ENCODE measurements at regions not wholly inside any gene's neighbourhood (a gene's known extent, or its start where the extent isn't known, plus 50 kb on each side); places are given as distances from the start of the nearest gene placed in this dataset.

DNA sequence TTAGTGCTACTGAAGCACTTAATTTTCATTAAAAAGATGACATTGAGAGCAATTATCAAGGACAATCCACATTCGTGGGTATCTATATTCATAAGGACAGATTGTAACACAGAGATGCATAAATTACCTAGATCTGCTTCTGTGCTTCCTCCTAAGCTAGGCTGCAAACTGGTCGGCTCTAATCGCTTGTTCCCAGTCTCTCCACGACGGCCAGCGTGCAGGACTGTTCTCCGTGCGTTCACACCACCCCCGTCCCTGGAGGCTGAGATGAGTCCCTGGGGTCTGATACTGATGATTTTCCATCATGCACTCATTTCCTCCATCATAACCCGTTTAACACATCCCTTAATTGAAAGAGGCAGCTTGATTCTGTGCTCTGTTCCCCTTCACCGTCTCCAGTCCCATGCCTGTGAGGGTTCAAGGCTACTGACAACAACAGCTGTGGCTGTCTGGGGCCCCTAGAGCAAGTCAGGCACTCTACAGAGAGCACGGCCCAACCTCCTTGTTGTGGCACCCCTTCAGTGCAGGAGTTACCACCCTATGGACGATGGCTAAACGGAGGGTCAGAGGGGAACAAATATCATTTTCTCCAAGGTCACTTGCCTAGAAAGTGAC, 469.6 kb downstream of the NPHP4 start:
- DNase-seq (ENCODE audit: low spot score) = no peak

DNA sequence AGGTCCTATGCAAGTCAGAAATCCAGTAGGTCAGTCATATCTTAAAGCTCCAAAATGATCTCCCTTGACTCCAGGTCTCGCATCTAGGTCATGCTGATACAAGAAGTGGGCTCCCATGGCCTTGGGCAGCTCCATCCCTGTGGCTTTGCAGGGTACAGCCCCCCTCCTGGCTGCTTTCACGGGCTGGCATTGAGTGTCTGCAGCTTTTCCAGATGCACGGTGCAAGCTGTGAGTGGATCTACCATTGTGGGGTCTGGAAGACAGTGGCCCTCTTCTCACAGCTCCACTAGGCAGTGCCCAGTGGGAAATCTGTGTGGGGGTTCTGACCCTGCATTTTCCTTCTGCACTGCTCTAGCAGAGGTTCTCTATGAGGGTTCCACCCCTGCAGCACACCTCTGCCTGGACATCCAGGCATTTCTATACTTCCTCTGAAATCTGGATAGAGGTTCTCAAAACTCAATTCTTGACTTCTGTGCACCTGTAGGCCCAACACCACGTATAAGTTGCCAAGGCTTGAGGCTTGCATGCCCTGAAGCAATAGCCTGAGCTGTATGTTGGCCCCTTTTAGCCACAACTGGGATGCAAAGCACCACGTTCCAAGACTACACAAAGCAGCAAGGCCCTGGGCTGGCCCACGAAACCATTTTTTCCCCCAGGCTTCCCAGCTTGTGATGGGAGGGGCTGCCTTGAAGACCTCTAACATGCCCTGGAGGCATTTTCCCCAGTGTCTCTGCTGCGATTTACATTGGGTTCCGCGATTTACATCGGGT, 472.7 kb downstream of the NPHP4 start:
- no peak for DNase-seq (ENCODE audit: low spot score)

DNA sequence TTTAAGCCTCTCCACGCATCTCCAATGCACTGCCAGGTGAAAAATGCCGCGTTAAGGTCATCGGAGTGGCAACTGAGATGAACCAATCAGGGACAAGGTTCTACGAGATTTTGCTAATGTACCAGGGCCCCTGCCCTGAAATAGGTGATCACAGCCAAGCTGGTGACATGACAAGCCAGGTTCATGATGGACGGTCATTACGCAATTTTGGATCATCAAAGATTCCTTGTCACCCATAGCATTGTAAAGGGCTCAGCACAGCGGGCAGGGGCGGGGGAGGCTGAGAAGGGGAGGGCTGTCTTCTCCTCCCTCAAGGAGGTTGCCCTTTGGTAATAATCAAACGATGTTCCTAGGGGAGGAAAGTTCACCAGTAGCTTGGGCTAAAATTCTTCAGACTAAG, 475.5 kb downstream of the NPHP4 start:
- no peak for DNase-seq (ENCODE audit: low spot score)

DNA sequence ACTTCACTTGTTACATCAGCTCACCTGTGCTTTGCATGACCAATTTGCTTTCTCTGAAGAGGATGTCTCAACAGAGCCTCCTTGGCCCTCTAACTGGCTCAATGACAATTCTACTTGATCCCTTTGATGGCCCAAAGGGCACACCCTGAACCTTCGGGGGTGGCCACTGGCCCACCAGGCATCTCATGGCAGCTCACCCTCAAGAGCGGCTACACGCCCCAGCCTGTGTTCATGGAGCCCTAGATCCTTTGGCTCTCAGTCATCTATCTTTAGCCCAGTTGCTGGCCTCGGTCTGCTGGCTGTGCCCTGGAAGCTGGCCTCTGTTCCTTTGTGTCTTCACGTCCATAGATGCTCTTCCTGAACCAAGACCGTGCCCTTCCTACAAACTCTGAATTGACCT, 476.7 kb downstream of the NPHP4 start:
- no peak for DNase-seq (ENCODE audit: low spot score)

DNA sequence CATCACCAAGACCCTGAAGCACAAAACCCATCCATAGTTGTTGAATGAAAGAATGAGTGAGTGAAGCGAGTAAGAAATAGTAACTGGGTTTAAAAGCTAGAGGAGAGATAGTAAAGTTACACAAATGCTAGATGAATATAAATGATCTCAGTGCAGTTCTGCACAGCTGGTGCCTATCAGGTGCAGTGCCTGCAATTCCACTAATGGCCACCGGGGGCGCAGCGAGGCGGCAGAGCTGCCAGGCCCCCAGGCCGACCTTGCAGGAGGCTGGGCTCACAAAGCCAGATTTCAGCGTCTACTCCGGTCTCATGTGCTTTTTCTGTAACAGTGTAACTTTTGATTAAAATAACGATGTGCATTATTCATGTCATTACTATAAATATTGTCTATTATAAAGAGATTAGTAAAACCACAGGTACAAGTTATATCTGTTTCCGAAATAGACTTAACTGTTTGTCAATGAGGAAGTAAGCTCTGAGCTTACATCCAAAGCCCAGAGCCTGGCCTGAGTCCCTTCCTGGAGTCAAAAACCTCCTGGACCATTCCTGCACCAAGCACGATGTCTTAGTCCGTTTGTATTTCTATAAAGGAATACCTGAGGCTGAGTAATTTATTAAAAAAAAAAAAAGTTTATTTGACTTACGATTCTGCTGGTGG, 477.6 kb downstream of the NPHP4 start:
- peak; percentile 81 for DNase-seq (ENCODE audit: low spot score)

DNA sequence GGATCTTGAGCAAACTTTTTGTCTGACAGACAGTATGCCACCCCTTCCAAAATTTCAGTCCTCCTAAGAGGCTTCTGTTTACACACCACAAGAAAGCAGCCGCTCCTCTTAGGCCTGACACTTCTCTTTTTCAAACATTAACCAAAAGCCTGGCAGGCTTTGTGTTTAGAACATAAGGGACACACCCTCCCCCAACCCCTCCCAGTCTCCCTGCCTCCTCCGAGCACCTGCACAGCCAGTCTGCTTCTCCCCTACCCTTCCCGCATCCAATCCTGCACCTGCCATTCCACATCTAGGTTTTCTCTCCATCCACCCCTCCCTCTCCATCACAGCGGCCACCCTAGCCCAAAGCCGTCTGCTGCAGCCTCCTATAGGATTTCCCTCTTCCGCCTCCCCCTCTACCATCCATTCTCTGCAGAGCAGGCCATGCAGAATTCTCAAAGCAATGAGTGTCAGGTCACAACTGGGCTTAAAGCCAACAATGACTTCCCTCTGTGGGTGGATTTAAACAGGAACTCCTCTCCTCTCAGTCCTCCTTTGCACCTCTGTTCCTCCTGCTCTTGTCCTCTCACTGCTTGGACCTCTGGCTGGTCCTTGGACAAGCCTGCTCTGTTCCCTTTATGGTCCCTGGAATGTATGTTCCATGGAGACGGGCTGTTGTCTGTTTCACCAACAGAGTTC, 478.2 kb downstream of the NPHP4 start:
- DNase-seq (ENCODE audit: low spot score) = no peak

DNA sequence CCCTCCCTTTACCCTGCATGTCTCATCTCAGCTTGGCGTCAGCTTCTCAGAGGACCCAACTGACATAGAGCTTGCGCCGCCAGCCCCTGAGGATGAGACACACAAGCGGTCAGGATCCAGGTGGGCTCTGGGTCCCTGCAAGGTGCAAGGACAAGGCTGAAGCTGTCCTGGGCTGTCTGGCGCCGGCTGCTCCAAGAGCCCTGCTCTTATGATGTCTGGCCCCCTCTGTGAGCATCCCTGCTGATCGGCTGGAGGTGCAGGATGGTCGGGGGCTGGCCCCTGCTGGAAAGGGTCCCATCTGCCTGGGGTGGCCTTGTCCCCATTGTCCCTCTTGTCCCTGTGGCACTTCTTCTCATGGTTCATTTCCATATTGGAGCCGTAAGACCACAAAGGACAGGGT, 479.0 kb downstream of the NPHP4 start:
- no peak for DNase-seq (ENCODE audit: low spot score)

DNA sequence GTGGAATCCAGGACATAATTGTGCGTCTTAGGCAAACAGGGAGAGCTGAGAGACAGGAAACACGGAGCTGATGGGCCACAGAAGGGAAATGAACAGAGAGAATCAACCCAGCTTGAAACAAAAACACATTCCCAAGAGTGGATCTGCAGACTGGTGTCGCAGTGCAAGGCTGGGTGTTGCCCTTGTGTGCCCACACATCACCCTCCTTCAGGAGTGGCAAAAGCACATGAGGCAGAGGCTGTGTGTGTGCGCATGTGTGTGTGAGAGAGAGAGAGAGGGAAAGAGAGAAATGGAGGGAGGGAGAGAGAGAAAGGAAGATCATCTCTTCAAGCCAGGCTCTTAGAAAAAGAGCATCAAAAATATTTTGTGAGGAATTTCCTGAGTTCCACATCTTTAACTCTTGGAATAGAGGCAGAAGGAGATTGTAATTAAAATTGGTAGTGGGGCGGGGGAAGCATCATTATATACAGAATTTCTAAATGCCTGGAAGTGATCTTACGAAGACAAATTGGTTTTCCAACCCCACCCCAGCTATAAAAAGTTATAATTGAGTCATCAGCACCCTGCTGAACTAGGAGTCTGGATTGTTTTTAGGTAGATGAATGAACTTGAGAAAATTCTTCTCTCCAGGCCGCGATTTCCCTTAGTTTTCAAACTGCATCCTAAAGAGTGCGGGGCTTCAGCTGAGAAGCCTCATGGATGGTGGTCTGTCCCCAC, 480.7 kb downstream of the NPHP4 start:
- DNase-seq (ENCODE audit: low spot score) = no peak

DNA sequence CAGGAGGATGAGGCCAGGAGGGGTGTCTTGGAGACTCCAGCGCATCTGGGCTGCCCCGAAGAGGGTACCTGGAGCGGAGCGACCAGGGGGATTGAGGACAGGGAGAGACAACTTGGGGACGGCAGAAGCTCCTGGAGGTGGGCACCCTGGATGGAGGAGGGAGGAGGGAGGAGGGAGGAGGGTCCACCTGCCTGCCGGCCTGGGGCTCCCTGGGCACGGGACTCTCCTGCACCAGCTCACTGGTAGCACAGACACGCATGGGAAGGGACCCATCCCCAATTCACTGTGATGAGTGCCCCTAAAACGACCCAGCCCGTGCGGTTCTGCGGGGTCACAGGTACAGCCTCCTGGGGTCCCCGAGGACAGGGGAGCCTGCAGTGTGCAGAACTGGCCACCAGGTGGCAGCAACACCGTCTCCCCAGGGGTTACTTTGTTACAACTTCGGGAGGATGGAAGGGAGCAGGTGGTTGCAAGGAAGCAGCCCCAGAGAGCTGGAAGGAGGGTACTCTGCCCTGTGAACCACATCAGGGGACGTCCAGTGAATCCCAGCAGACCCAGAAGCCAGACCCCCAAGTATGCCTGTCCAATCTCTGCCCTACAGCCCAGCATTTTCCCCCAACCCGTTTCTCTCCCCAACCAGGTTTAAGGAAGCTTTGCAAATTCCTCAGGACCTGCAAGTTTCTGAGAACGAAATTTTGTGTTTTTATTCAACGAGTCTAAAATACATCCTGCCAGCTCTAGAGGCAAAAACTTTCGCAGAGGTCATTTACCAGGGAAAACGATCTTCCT, 482.4 kb downstream of the NPHP4 start:
- peak; percentile 84 for DNase-seq (ENCODE audit: low spot score)

DNA sequence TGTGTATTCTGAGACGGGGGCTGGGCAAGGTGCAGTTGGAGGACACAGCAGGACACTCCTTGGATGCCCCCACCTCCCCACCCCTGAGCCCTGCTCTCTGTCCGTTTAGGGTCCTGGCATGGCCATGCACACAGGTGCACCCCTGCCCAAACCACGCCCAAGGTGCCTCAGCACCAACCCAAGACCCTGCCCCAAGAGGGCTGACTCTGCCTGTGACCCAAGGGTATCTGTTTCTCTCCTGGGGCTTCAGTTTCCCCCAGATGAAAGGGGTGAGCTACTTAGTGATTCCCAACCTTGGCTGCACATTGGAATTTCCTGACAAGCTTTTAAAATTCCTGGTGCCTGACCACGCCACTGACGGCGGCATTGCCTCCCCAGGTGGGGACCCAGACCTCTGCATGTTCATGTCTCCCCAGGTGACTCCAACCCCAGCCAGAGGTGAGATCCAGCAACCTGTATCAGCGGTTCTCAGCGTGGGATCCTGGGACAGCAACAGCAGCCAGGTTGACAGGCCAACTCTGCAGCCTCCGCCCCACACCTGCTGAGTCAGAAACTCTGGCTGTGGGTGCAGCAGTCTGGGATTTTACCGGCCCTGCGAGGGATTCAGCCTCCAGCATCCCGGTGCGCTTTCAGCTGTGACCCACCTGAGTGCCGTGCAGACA, 483.4 kb downstream of the NPHP4 start:
- DNase-seq (ENCODE audit: low spot score) = no peak

DNA sequence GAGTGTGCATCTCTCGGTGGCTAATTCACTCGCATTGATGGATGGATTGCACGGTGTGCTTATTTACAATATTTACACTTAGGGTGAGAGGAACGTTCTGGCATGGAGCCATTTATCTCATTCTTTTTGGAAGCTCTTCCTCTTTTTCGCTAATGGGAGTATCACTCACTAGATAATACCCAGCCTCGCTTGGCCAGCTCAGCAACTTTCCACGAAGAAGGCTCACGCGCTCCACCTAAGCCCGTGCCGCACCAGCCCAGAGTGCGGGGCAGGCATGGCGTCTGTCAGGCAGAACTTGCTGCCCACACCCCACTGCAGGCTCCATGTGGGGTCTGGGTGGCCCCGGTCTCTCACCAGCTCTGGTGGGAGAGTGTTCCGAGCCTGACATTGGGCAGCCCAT, 484.9 kb downstream of the NPHP4 start:
- no peak for DNase-seq (ENCODE audit: low spot score)

DNA sequence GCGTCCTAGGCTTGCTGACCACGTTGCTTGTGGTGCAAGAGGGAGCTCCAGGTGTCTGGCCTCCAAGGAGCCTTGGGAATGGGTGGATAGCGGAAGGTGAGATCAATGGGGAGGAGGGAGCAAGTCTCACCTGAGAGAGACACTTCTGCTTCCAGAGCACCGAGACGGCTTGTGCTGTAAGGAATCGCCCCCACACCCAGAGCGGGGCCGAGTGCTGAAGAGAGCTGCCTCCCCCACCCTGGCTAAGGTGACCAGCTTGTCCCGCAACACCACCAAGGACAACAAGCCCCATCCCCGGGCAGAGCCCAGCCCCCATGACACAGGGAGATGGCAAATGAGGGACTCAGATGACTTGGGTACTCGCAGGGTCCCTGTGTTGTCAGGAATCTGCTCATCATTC, 485.6 kb downstream of the NPHP4 start:
- DNase-seq (ENCODE audit: low spot score) = no peak

DNA sequence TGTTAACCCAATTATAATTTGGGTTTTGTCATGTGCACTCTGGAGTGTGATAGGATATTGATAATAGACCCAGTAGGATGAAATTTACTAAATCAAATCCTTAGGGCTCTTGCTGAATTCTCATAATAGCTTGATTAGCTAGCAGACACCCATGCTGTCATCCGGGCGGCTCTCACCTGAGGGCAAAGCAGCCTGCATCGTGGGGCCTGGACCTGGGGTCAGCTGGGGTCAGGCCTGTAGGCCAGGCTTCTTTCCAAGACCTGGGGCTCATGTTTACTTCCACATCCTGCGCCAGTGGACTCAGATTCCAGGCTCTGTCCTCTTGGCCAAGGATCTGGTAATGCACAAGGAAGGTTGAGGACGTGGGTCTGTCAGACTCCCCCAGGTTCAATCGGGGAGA, 486.3 kb downstream of the NPHP4 start:
- no peak for DNase-seq (ENCODE audit: low spot score)

DNA sequence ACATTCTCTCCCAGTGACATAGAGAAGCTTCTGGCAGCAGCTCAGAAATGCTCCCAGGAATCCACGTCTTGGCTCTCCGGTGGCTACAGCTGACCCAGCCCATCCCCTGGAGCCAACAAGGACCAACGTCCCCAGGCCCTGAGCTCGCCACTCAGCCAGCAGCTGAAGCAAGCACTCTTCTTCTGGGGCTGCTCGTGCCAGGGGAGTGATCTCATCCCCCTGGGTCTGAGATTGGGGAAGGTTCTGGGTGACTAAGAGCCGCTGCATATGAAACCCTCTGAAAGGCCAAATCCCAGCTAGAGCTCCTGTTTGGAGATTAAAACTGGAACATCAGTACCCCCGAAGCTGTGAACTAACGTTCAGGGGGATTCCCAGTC, 487.9 kb downstream of the NPHP4 start:
- no peak for DNase-seq (ENCODE audit: low spot score)

DNA sequence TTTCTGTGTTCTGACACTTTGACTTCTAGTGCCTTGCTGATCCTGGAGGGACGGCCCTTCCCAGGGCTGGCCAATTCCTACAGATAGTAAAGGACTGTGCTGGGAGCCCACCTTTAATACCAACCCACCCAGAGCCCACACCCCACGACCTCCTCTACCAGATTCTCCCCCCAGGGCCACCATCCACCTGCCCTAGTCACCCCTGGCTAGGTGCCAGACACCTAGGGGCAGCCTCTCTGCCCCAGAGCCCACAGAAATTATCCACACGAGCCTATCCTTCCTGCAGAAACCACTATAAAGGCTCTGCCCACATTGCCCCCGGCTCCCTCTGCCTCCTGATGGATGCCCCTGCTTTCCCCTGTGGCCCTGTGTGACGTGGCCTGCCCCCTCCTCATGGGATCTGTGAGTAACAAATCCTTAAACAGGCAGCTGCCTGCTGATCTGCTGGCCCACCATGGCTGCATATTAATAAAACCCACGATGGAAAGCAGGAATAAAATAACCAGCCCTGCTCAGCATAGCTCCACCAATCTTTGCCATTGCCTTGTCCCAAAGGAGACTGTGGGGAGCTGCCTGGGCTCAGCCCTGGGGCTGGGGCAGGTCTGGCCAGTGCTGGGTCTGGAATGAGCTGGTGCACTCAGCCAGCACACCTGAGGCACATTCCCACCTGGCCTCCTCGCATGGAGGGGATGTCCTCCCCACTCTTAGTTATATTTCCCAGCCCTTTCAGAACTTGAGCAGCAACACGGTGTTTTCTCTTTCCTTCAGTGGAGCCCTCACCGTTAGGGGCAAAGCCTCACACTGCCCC, 488.5 kb downstream of the NPHP4 start:
- DNase-seq (ENCODE audit: low spot score) = no peak

DNA sequence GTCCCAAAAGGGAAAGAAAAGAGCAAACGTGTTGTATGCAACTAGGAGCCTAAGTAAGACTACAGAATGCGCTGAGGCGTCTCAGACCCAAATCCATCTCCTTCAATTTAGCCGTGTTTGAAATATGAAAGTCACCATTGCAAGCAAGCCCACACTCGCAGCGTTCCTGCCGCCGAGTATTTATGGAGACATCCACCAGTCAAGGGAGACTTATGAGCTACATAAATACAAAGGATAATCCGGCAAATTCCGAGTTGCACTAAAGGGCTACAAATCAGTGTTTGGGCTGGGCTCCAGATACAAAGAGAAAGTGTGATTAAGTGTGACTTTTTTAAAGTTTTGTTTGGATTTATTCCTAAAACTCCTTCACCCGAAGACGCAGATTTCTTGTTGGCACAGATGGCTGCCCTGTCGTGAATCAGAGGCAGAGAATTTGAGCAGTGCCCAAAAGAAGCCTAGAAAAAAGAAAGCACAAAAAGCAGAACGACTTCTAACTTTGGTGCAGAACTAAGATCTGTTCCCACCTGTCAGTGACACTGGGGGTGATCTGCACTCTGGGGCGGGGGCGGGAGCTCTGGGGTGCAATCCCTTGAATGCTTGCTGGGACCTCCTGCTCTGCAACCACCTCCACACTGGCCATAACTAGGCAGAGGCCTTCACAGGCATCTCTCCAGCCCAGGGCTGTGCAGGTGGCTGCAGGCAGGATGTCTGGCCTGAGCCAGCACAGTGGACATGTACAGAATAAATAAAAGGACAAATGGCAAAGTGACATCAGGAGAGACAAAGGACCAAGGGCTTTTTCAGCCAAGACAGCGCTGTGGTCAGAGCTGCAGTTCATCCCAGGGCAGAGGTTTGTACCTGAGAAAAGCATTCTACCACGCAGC, 489.7 kb downstream of the NPHP4 start:
- no peak for DNase-seq (ENCODE audit: low spot score)

DNA sequence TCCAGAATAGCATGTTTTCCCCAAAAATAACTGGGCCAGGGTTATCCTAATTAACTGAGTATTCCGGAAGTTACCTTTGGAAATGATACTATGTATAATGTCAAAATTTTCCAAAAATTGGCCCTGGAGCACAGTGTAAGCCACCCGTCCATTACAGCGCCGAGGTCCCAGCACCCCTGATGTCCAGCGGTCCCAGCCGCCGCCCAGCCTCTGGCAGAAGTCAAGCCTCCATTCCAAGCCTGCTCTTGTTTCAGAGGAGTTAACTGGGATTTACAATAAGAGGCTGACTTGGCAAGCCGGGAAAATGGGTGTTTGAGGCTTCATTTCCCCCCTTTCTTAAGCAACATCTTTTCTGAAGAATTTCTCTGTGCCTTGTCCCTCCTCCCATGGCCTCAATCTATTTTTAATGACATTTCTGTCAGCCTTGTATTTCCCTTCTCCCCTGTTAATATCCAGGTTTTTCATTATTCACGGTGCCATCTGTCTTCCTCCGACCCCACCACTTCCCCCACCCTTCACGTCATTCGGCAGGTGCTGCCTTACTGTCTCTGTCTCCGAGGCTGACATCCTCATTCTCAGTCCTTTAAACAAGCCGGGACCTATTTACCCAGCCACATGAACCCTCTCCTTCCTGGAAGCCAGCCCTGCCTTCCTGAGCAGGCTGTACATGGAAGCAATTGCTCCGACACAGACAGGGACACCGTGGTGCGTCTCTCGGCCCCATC, 490.9 kb downstream of the NPHP4 start:
- no peak for DNase-seq (ENCODE audit: low spot score)

DNA sequence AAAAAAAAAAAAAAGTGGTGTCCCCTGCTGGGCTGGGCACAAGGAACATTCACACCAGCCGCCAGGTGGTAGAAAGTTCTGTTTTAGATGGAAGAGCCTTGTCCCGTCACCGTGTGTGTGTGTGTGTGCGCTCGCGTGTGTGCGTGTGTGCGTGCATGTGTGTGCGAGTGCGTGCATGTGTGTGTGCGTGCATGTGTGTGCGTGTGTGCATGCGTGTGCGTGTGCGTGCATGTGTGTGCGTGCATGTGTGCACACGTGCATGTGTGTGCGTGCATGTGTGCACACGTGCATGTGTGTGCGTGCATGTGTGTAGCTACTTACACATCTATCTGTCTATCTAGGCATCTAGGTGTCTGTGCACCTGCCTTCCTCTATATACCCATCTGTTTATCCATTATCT, 491.7 kb downstream of the NPHP4 start:
- DNase-seq (ENCODE audit: low spot score) = no peak
